Activated CD4-positive, alpha-beta T cell treated with anti-CD3 and anti-CD28 coated beads for 36 hours (primary cell): ENCODE measurements at regions not wholly inside any gene's neighbourhood (a gene's known extent, or its start where the extent isn't known, plus 50 kb on each side); places are given as distances from the start of the nearest gene placed in this dataset.
"Not testable (repeated sequence)": the region's sequence is repeated elsewhere in the genome, so short reads cannot be mapped to it uniquely, and the experiment has no call there.

Source experiments
- ATAC-seq: fragments of 200-7000 bp; cut with Tn5 transposase; one replicate; pipeline ENCODE4 v1.10.0; 2021; ENCODE audit warnings: mild to moderate bottlenecking, moderate library complexity
- CTCF ChIA-PET: fragments of 350-600 bp; sonication (Branson Sonifier 250); formaldehyde crosslinking; loops from one replicate; lab custom pipeline; 2021; ENCODE audit warnings: antibody characterized with exemption; lab: Charles Lee
- POLR2A ChIA-PET: fragments of 350-600 bp; sonication (Branson Sonifier 250); formaldehyde crosslinking; loops from one replicate; lab custom pipeline; 2021; ENCODE audit warnings: antibody characterized with exemption, inconsistent platforms; lab: Charles Lee
- DNase-seq: peaks from one replicate; pipeline ENCODE4 v3.0.0-alpha.2; 2020
- H3K27ac Mint-ChIP-seq: one replicate; pipeline ENCODE4 v1.8.0; 2021; ENCODE audit warnings: mixed read lengths
- H3K27me3 Mint-ChIP-seq: one replicate; pipeline ENCODE4 v1.8.0; 2021; ENCODE audit warnings: mixed read lengths
- H3K36me3 Mint-ChIP-seq: one replicate; pipeline ENCODE4 v1.8.0; 2021; ENCODE audit warnings: low read depth, mixed read lengths
- H3K4me1 Mint-ChIP-seq: one replicate; pipeline ENCODE4 v1.8.0; 2021; ENCODE audit warnings: mixed read lengths
- H3K4me3 Mint-ChIP-seq: one replicate; pipeline ENCODE4 v1.8.0; 2021; ENCODE audit warnings: mild to moderate bottlenecking, moderate library complexity, mixed read lengths
- H3K9me3 Mint-ChIP-seq: one replicate; pipeline ENCODE4 v1.8.0; 2021; ENCODE audit warnings: low read depth, mixed read lengths
- intact Hi-C, 2 experiments: fragments of 100-400 bp; cut with DNase I in 1 of 2; cut with micrococcal nuclease in 1 of 2; formaldehyde crosslinking; loops; one replicate each; pipeline versions ENCODE4 v1.14.2 to v1.15.1; 2022 to 2024; cut with DNase I, micrococcal nuclease

GRCh38 chr3:178342111-178342510 is 194.1 kb upstream of the KCNMB2 start:
- DNase-seq, result no peak
- Mint-ChIP-seq H3K4me3 (no peak overlapping the region), H3K27me3 (no peaks in the 10 kb centered on the region), H3K36me3 (no peaks in the 10 kb centered on the region), H3K4me1 (no peaks in the 10 kb centered on the region), H3K9me3 (no peaks in the 10 kb centered on the region), H3K27ac (no peak overlapping the region)
- intact Hi-C loops, result no loop called here
- ChIA-PET CTCF (interaction anchor here (0.9 kb wide), 1 partner anchor 44 kb away, joined by 3 read pairs; no protein-coding TSS in a partner anchor), POLR2A (no interaction called here)
- ATAC-seq, result no peak

DNA sequence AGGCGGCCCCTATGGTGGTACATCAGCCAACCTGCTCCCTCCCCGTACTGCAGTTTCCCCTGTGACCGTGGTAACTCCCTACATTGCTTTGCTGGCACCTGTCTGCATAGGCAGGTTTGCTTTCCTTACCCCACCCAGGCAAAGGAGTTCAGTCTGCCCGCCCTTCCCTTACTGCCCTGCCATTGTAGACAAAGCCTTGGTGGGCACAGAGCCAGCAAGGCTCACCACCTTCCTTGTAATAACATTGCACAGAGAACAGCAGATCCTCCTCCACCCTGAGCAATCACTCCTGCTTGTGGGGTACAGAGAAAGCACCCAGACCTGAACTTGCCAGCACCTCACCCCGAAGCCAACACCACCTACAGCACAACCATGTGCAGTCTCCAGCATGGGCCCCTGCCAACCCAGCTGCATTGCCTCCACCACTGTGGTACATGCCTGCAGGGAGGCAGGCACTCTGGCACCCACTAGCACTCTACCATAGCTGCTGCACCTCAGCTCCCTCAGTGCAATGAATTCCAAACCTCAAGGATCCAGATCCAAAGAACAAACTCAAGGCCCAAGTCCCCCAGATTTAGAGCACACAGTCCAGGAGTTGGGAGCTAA is 192.7 kb upstream of the KCNMB2 start:
- Mint-ChIP-seq H3K36me3 (no peaks in the 10 kb centered on the region), H3K4me3 (no peak overlapping the region), H3K9me3 (no peaks in the 10 kb centered on the region), H3K4me1 (no peaks in the 10 kb centered on the region), H3K27ac (no peak overlapping the region), H3K27me3 (no peaks in the 10 kb centered on the region)
- DNase-seq (no peak), ATAC-seq (no peak)
- ChIA-PET CTCF (no interaction called here), POLR2A (no interaction called here)
- intact Hi-C loops, result no loop called here

DNA sequence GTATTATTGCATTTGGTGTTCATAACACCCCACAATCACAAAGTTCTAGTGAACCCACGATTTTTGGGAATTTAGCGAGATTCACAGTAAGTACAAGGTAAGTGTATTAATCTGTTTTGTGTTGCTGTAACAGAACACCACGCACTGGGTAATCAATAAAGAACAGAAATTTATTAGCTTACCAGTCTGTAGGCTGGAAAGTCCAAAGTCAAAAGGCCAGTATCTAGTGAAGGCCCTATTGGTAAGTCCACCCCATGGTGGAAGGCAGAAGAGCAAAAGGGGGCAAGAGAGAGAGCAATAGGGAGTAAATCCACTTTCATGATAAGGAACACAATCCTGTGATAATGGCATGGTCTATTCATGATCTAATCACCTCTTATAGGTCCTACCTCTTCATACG is 190.3 kb upstream of the KCNMB2 start:
- no peak for ATAC-seq
- CTCF ChIA-PET, result interaction anchor here (0.6 kb wide), 1 partner anchor 276 kb away, joined by 3 read pairs; no protein-coding TSS in a partner anchor

GRCh38 chr3:178348561-178349217 is 187.5 kb upstream of the KCNMB2 start:
- H3K27me3 Mint-ChIP-seq, H3K4me1 Mint-ChIP-seq, intact Hi-C loops, H3K36me3 Mint-ChIP-seq, ATAC-seq, H3K9me3 Mint-ChIP-seq, H3K4me3 Mint-ChIP-seq, POLR2A ChIA-PET, H3K27ac Mint-ChIP-seq, DNase-seq: not testable (repeated sequence)
- CTCF ChIA-PET, result interaction anchor here (0.9 kb wide), 1 partner anchor 14 kb away, joined by 3 read pairs; no protein-coding TSS in a partner anchor

More for the DNA sequence above, 190.3 kb upstream of the KCNMB2 start:
- H3K4me1 Mint-ChIP-seq, result no peaks in the 10 kb centered on the region
- POLR2A ChIA-PET, result no interaction called here
- no peaks in the 10 kb centered on the region for H3K9me3 Mint-ChIP-seq
- H3K27me3 Mint-ChIP-seq, result no peaks in the 10 kb centered on the region
- intact Hi-C loops, result no loop called here
- no peak overlapping the region for H3K4me3 Mint-ChIP-seq
- no peaks in the 10 kb centered on the region for H3K36me3 Mint-ChIP-seq
- H3K27ac Mint-ChIP-seq, result no peak overlapping the region
- no peak for DNase-seq

- intact Hi-C loops, H3K4me3 Mint-ChIP-seq, H3K27ac Mint-ChIP-seq, H3K36me3 Mint-ChIP-seq, H3K9me3 Mint-ChIP-seq, POLR2A ChIA-PET, H3K27me3 Mint-ChIP-seq, H3K4me1 Mint-ChIP-seq, DNase-seq, ATAC-seq: not testable (repeated sequence)
- CTCF ChIA-PET, result interaction anchor here (0.9 kb wide), 1 partner anchor 13 kb away, joined by 3 read pairs; no protein-coding TSS in a partner anchor
Measured at GRCh38 chr3:178349218-178349596, 187.0 kb upstream of the KCNMB2 start.

- DNase-seq (no peak), ATAC-seq (no peak)
- CTCF ChIA-PET, result no interaction called here
- Mint-ChIP-seq H3K9me3 (no peaks in the 10 kb centered on the region), H3K36me3 (no peaks in the 10 kb centered on the region), H3K27ac (no peak overlapping the region), H3K4me3 (no peak overlapping the region), H3K27me3 (peaks cover 3% of the 10 kb centered on the region), H3K4me1 (no peaks in the 10 kb centered on the region)
- POLR2A ChIA-PET, result no interaction called here
- intact Hi-C loops, result no loop called here
Measured at GRCh38 chr3:178350763-178351162, 185.5 kb upstream of the KCNMB2 start.

- no peak for DNase-seq
- no peaks in the 10 kb centered on the region for H3K4me1 Mint-ChIP-seq
- no peaks in the 10 kb centered on the region for H3K9me3 Mint-ChIP-seq
- ChIA-PET POLR2A (no interaction called here), CTCF (interaction anchor here (1.0 kb wide), 1 partner anchor 20 kb away, joined by 4 read pairs; no protein-coding TSS in a partner anchor)
- intact Hi-C loops, result no loop called here
- H3K27me3 Mint-ChIP-seq, result peaks cover 3% of the 10 kb centered on the region
- H3K36me3 Mint-ChIP-seq, result no peaks in the 10 kb centered on the region
- no peak for ATAC-seq
- H3K4me3 Mint-ChIP-seq, result no peak overlapping the region
- no peak overlapping the region for H3K27ac Mint-ChIP-seq
Measured at GRCh38 chr3:178352326-178353005, 183.8 kb upstream of the KCNMB2 start.

GRCh38 chr3:178353006-178353694 is 183.1 kb upstream of the KCNMB2 start:
- Mint-ChIP-seq H3K27me3 (peaks cover 3% of the 10 kb centered on the region), H3K4me3 (no peak overlapping the region), H3K36me3 (no peaks in the 10 kb centered on the region), H3K4me1 (no peaks in the 10 kb centered on the region), H3K27ac (no peak overlapping the region), H3K9me3 (no peaks in the 10 kb centered on the region)
- intact Hi-C loops, result no loop called here
- DNase-seq, result no peak
- CTCF ChIA-PET, result no interaction called here
- no peak for ATAC-seq
- POLR2A ChIA-PET, result no interaction called here

DNA sequence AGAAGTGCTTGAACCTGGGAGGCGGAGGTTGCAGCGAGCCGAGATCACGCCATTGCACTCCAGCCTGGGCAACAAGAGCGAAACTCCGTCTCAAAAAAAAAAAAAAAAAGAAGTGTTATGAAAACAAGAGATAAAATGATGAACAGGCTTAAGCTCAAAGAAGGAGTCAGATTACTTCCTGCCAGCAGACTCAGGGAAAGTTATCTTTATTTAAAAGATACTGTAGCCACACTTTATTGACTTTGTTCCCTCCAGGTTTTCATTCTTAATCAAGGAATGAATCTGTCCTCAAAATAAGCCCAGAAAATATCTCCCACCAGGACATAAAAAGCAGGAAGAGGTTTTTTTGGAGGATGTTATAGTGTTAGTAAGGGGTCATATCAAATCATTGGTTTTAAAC is 176.5 kb upstream of the KCNMB2 start:
- no peak overlapping the region for H3K27ac Mint-ChIP-seq
- H3K4me1 Mint-ChIP-seq, result no peaks in the 10 kb centered on the region
- intact Hi-C loops, result no loop called here
- no peak overlapping the region for H3K4me3 Mint-ChIP-seq
- peaks cover 17% of the 10 kb centered on the region for H3K9me3 Mint-ChIP-seq
- no peak for ATAC-seq
- peaks cover 16% of the 10 kb centered on the region for H3K27me3 Mint-ChIP-seq
- H3K36me3 Mint-ChIP-seq, result no peaks in the 10 kb centered on the region
- no peak for DNase-seq
- ChIA-PET CTCF (no interaction called here), POLR2A (no interaction called here)

DNA sequence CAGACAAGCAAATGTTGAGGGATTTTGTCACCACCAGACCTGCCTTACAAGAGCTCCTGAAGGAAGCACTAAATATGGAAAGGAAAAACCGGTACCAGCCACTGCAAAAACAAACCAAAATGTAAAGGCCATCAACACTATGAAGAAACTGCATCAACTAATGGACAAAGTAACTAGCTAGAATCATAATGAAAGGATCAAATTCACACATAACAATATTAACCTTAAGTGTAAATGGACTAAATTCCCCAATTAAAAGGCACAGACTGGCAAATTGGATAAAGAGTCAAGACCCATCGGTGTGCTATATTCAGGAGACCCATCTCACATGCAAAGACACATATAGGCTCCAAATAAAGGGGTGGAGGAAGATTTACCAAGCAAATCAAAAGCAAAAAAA is 173.2 kb upstream of the KCNMB2 start:
- DNase-seq, H3K4me3 Mint-ChIP-seq, H3K4me1 Mint-ChIP-seq, intact Hi-C loops, H3K27ac Mint-ChIP-seq, ATAC-seq, POLR2A ChIA-PET, H3K36me3 Mint-ChIP-seq: not testable (repeated sequence)
- CTCF ChIA-PET, result interaction anchor here (0.9 kb wide), 1 partner anchor 14 kb away, joined by 3 read pairs; no protein-coding TSS in a partner anchor
- Mint-ChIP-seq H3K9me3 (peaks cover 17% of the 10 kb centered on the region), H3K27me3 (peaks cover 16% of the 10 kb centered on the region)

DNA sequence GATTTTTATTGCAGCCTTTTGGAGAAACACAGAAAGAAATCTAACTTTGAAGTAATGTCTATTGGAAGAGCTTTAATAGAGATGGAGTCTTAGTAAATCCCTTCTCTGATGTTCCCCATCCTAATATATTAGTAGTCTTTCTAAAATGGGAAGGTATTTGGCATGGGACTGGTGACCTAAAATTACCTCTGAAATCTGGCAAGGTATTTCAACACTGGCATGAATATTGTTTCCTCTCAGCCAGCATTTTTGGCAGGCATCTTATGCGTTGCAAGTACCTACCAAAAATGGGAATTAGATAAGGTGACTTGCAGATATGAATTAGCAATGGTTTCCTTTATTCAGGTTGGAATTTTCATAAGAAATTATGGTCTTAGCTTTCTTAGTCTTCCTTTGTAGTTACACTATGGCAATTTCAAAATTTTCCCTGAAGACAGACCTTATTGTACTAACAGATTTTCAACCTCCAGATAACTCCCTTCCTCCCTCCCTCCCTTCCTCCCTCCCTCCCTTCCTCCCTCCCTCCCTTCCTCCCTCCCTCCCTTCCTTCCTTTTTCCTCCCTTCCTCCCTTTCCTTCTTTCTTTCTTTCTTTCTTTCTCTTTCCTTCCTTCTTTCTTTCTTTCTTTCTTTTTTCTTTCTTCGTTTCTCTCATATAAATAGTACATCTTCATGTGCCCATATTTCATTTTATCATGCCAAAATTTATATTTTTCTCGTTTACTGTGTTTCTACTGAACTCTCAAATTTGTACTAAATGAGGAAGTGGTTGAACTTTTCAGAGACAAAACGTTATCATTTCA is 168.2 kb upstream of the KCNMB2 start:
- H3K27me3 Mint-ChIP-seq, result peaks cover 14% of the 10 kb centered on the region
- CTCF ChIA-PET, result no interaction called here
- DNase-seq (no peak), ATAC-seq (no peak)
- H3K36me3 Mint-ChIP-seq, result no peaks in the 10 kb centered on the region
- no peak overlapping the region for H3K27ac Mint-ChIP-seq
- no peaks in the 10 kb centered on the region for H3K4me1 Mint-ChIP-seq
- POLR2A ChIA-PET, result no interaction called here
- H3K9me3 Mint-ChIP-seq, result peaks cover 9% of the 10 kb centered on the region
- intact Hi-C loops, result no loop called here
- no peak overlapping the region for H3K4me3 Mint-ChIP-seq
